GM19395 (cell line): ENCODE measurements at regions not wholly inside any gene's neighbourhood (a gene's known extent, or its start where the extent isn't known, plus 50 kb on each side); places are given as distances from the start of the nearest gene placed in this dataset.

Source experiments
- ATAC-seq: cut with Tn5 transposase; IDR thresholded peaks from one replicate; pipeline ENCODE4 v1.9.1; 2021; ENCODE audit warnings: mild to moderate bottlenecking, moderate library complexity; ENCODE audit not compliant: unreplicated experiment

DNA sequence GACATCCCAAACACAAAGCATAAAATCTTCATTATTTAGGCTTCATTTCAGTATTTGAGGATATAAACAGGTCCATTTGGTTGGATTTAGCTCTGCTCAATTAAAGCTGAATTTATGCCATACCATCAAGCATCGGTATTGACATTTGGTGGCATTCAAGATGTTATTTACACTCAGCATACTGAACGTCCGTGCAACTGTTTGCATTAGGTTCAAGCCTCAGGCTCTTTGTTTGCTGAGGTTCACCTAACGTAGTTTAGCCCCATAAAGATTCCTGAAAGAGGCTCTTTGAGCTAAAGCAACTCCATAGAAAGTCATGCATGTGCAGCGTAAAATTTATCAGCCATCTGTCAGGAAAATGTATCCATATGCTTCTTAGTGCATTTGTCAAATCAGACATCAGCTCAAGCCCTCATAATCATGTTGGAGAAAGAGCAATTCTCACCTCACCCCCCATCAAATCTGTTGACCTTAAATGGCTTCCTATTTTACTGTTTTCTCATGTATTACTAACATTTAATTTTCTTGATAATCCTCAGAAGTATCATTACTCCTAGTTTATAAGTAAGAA, 366.9 kb downstream of the EPHA4 start:
- no peak for ATAC-seq

DNA sequence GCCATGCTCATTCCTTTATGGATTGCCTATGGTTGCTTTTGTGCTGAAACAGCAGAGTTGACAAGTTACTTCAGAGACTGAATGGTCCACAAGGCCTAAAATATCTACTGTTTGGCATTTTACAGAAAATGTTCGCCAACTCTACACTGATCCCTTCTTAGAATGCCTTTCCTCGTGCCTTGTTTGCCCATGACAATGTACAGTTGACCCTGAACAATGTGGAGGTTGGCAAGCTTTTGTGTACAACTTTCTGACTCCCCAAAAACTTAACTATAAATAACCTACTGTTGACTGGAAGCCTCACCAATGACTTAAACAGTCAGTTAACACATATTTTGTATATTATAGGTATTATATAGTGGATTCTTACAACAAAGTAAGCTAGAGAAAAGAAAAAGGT, 361.4 kb downstream of the EPHA4 start:
- ATAC-seq: no peak

DNA sequence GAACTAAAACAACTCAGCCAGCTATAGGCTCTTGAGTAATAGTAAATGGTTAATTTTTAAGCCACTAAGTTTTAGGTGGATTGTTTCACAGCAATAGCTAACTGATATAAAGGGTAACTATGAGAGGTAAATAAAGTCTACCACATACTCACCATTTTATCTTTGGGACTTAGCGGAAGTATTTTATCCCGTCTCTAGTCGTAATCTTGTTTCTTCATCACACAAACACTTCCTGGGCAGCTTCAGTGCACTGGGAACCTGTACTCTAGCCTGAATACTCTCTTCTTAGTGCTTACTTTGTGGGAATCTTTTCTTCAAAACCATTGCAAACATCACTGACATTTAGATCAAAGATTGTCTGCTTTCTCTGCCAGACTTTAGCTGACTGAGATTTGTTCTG, 360.5 kb downstream of the EPHA4 start:
- no peak for ATAC-seq

DNA sequence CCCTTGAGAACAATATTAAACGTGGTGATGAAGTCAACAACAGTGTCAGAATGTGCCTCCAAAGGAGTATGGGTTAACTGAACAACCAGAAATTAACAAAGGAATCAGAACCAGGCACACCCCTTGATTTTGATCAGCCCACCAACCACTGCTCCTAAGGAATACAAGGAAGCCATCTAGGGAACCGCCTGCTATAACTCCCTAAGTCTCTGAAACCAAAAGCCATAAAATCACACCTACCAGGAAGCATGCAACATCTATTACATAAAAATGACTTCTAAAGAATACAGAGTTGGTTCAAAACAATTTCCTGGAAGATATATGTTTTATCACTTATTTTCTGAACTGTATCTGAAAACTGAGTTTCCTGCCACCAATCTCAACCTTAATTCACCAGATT, 360.0 kb downstream of the EPHA4 start:
- no peak for ATAC-seq

DNA sequence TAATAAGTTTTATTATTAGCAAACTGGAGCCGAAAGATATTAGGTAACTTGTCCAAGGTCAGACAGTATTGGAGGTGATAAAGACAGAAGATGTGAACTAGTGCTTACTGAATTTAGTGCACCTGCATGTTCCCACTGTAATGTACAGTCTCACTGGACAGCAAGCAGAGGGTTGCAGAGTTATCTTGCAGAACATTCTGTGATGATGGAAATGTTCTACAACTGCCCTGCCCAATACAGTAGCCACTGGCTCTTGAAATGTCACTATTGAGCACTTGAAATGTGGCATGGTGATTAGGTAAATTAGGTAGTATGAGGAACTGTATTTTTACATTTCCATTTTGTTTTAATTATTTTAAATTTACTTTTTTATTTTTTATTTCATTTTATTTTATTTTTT, 356.6 kb downstream of the EPHA4 start:
- ATAC-seq: no peak

DNA sequence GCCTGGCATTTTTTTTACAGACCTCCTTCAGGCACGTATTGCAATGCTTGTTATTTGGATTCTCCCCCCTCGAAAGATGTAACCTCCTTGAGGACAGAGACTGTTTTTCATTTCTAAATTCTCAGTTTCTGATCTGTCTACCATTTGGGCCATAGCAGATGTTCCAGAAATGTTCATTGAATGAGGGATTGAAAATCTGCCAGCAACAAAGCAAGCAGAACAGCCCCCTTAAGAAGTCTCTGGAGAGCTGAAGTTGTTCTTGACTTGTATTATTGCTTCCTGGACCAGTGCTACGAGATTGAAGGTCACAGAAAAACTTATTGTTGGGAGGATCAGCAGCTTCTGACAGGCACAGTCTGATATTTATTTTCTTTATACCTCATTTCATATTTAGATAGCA, 355.5 kb downstream of the EPHA4 start:
- ATAC-seq: no peak

DNA sequence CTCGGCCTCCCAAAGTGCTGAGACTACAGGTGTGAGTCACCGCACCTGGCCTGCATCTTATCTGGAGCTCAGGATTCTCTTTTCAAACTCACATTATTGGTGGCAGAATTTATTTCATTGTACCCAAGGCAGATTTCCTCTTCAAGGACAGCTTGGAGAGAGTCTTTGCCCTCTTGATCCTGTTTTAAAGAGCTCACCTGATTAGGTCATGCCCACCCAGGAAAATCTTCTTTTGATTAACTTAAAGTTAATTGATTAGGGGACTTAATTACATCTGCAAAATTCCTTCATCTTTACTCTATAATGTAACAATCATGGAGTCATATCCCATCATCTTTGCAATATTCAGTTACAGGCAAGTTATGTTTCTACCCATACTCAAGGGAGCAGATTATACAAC, 346.4 kb downstream of the EPHA4 start:
- no peak for ATAC-seq

DNA sequence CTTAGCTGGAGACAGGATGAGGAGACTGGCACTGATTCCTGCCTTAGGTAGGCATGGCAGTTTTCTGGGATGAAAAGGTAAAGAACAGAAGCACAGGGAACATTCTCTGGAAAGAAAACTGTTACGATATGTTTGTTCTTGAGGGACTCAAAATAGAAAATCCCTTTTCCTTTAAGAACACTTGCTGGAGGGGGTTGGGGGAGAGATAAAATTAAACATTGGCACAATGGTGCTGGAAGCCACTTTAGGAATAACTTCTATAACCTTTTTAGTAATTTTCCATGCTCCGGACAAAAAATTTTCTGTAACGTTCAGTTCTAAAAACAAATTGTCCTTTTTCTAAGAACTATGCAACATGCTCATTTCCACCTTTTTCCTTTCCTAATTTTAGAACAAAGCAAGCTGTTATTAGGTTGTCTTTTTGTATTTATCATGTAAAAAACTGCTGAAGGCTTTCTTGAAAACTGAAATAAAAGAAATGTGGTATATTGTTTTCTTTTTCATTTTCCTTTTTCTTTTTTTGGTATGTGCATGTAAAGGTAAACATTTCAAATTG, 343.8 kb downstream of the EPHA4 start:
- no peak for ATAC-seq

DNA sequence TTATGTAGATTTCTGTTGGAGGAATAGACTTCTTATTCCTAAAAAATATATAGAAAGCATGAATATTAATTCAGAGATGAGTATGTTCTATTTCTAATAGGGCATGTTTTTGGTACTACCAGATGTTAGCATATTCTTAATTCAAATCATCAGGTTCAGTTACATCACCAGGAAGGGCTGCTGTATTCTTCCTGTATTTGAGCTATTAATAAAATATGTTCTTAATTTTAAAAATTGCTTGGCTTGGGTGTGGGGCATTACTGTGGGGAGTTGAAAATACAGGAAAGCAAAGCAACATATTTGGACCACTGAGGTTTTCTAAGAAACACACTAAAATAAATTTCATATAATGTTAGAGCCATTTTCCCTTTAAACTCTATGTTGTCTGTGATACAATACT, 343.0 kb downstream of the EPHA4 start:
- ATAC-seq: no peak

DNA sequence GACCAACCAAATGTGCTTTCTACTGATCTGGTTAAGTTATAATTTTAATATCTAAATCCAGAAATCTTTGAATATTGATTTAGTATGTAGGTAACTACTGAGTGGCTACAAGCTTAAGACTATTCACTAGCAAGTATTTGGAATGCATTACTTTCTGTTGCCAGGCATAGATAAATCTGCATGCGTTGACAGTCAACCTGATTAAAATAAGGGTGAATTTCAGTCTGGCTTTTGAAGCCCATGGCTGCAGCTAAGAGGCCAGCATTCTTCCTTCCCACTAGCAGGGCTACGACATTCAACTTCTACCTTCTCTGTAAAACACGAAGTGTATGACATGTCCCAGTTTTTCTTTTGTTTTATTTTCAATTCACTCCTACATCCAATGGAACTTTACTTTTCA, 340.6 kb downstream of the EPHA4 start:
- no peak for ATAC-seq

DNA sequence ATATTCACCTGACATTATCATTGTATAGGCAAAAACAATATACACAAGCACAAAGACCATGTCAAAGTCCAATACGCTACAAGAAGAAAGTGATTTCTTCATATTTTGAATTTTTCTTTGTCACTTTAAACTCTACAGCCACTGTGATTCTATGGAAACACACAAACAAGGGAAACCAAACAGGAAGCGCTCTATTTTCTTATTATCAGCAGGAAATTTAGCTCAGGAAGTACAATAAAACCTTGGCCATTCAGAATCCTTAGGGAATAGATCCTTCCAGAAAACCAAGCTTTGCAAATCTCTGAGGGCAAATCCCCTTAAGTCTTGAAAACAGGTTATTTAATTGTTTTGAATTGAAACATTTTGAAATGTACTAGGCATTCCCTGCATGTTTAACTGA, 336.2 kb downstream of the EPHA4 start:
- ATAC-seq: no peak

DNA sequence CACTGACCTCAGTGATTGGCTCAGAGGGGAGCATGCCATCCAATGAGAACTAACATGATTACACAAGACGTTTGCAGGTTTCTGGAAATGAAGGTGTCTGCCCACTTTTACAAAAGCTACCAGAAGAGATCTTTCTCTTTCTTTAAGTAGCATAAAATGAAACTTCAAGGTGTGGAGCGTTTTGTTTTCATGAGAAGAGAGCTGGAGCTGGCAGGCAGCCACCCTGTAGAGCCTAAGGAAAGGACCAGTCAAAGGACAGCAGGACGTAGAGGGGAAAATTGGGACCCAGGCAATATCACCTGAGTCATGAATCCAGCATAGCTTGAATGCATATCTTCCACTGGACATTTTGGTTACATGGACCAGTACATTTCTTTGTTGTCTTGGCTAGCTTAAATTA, 331.0 kb downstream of the EPHA4 start:
- no peak for ATAC-seq

DNA sequence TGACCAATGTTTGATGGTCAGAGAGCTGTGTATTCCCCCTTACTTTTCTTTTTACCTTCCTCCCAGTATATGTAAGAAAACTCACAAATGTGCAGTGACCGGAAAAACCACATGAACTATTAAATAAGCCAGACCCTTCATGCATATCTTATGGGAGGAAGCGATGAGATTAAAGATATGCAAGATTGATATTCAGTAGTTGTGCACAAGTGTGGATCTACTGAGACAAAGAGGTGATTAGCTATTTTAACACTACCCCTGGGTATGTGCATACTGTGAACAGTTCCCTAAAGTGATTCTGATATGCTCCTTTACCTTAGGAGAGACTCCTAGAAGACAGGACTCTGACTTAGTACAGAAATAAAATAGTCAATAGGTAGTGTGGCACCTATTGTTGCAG, 328.3 kb downstream of the EPHA4 start:
- ATAC-seq: no peak

DNA sequence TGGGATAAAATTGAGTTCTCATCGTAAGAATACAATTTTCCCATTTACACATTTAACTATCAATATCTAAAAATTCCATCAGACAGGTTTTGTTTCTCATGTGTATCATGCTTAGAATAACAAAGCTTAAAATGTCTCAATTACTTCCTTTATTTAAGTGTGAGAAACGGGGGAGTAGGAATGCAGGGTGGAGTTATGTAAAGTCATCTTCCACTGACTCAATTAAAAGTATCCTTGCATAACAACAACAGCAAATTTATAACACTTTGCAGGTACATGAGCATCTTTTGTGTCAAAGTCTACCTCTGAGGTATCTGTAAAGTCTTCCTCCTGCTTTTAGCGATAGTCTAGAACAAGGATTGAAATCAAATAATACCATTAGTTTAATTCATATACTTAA, 327.1 kb downstream of the EPHA4 start:
- ATAC-seq: no peak

DNA sequence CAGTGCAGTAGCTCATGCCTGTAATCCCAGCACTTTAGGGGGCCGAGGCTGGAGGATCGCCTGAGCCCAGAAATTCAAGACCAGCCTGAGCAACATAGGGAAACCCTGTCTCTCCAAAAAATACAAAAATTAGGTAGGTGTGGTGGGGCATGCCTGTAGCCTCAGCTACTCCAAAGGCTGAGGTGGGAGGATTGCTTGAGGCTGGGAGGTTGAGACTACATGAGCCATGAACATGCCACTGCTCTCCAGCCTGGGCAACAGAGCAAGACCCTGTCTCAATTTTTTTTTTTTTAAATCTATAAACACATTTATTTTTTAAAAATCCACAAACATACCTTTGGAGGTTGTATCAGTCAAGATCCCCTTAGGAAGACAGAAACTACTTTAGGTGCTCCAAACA, 326.3 kb downstream of the EPHA4 start:
- no peak for ATAC-seq

DNA sequence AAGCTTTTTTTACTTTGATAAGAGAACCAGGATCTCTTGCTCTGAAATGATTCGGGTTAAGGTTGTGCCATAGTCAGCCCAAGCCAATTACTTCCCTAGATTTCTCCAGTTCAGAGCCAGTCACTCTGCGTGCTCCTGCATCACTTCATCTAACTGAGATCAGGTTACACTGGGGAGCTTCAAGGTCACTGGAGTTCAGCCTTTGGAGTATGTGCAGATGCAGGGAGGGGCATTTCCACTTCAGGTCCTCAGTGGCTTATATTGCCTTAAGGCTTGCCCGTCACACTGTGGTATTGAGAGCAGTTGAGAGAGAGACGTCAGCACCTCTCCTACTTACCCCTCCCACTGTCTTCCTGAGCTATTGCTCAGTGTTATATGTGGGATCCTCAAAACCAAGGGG, 317.8 kb downstream of the EPHA4 start:
- ATAC-seq: no peak

DNA sequence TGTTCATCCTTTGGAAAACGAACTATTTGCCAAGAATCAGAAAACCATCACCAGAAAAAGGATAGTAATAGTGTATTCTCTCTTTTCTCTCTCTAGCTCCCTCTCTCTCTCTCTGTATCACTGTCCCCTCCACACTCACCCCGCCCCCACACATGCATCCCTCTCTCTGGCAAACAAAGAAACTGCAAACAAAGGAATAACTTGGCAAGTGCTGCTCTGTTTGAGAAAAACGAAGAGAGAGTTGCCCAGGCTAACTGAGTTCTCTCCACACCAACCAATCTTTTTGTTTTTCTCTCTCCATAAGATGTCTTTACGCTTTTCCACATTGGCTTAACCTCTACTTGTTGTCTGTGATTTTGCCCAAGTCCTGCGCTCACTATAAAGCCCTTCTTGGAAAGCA, 316.2 kb downstream of the EPHA4 start:
- ATAC-seq: no peak

DNA sequence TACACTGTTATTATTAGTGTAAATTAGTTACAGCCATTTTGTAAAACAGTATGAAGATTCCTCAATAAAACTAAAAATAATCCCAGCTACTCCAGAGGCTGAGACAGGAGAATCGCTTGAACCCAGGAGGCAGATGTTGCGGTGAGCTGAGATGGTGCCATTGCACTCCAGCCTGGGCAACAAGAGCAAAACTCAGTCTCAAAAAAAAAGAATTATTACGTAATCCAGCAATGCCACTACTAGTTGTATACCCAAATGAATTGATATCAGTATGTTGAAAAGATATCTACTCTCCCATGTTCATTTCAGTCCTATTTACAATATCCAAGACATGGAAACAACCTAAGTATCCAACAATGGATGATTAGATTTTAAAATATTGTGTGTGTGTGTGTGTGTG, 313.6 kb downstream of the EPHA4 start:
- ATAC-seq: no peak

DNA sequence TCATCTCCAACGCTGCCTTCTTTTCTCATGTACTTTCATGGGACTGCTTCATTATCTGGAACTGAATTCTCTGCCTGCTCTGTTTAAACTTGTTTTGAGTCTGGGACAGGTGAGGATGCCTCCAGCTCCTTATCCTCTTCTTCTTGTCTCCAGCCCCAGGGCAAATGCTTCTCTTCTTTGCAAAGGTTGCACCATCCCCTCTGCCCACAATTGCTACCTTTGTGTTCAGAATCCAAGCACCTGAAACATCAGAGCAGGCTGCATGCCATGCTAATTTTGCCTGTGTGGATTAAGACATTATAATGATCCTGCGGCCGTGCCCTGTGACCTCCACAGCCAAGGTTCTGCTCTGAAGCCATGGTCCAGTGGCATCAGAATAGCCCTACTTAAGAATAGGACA, 309.5 kb downstream of the EPHA4 start:
- ATAC-seq: no peak

DNA sequence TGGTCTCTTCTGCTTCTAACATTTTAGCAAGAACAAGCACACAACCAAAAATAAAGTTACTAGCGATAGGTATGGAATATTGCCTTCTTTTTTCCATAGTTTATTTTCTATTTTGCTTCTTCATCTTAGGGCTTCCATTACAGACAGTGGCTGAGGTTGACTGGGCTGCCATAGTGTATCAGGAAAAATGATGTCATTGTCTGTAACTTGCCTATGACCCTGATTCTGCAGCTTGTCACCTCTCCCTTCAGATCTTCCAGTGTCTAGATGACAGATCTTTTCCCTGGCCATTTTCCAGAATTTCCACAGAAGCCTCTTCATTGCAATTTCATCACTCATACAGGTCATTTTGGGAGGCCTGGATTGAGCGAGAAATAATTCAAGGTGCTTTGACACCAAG, 308.5 kb downstream of the EPHA4 start:
- no peak for ATAC-seq

DNA sequence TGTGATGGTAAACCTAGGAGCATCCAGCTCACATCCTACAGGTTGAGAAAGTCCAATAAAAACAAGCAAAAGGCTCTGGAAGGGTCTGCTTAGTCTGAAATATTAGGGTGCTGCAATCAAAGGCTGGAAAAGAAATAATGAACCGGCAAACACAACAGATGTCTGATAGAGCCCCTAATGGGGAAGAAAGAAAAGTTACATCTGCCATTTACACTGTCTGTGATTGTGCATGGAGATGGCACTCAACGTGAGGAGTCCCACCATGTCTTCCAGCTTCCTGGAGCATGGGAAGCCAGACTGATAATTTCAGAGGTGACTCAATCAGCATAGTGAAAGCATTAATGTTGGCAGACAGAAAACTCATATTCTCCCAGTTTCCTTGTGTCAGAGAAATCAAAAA, 307.8 kb downstream of the EPHA4 start:
- ATAC-seq: no peak

DNA sequence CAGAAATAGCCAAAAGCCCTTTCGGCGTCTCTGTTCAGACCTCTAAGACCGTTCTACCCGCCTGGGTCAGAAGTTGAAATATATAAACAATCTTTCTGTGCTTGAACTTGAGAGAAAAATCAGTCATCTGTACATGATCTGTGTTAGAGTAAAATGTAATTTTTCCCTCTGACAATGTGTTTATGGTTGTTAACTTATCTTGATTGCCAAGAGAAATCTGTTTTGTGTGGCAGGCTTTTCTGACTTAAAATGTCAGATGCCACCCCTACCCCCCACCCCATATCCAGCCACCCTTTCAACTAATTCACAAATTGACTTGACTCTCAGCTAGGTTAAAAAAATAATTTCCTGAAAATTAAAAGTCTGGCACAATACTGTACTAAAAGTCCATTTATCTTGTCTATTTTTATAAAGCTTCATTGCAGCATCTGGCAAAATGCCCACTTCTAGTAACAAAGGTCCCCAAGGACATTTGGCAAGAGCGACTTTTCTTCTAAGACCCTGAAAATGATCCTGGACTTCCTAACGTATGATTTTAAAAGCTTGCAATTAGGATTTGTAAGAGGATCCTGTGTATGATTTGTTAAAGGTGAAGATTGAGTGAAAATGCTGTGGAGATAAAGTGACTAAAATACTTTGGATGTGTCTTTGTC, 304.2 kb downstream of the EPHA4 start:
- ATAC-seq: no peak

DNA sequence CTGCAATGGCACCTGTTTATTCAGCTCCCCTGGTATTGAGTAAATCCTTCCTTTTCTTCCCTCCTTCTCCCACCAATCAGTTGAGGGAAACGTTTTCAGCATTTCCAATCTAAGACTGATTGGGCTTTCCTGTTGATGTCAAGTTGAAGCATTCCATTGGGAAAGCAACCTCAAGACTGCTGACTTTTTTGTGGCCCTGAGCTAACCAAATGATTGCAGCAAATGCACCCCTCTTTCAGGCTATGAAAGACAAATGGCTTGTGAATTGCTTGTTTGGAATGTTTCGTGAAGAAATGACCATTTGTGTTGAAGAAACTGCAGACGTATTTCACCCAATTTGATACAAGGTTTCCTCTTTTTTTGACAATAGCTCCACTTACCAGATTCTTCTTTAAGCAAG, 303.5 kb downstream of the EPHA4 start:
- ATAC-seq: no peak
